HepG2 (cell line): ENCODE measurements at regions not wholly inside any gene's neighbourhood (a gene's known extent, or its start where the extent isn't known, plus 50 kb on each side); places are given as distances from the start of the nearest gene placed in this dataset.

Experiments
- CBFB ChIP-seq: sonication (generic); formaldehyde crosslinking; IDR thresholded peaks from 2 replicates; pipeline ENCODE4 v1.4.0; 2020; ENCODE audit warnings: missing genetic modification reagents
- DNMT1 ChIP-seq: sonication (generic); formaldehyde crosslinking; IDR thresholded peaks from 2 replicates; pipeline ENCODE4 v1.5.1; 2020; ENCODE audit warnings: mild to moderate bottlenecking, missing genetic modification reagents
- HDAC1 ChIP-seq: sonication (generic); formaldehyde crosslinking; IDR thresholded peaks from 2 replicates; pipeline ENCODE4 v1.5.1; 2020; ENCODE audit warnings: mild to moderate bottlenecking, missing genetic modification reagents
- HOXA9 ChIP-seq: sonication (generic); formaldehyde crosslinking; IDR thresholded peaks from 2 replicates; pipeline ENCODE4 v1.8.1; 2022; ENCODE audit warnings: missing genetic modification reagents, mild to moderate bottlenecking, moderate library complexity, borderline replicate concordance
- ISX ChIP-seq: sonication (generic); formaldehyde crosslinking; conservative IDR thresholded peaks from 2 replicates; pipeline ENCODE4 v1.5.0; 2020; ENCODE audit warnings: missing genetic modification reagents
- MIXL1 ChIP-seq: IDR thresholded peaks from 2 replicates; pipeline ENCODE4 v1.6.1; 2016
- NCOA1 ChIP-seq: sonication (generic); formaldehyde crosslinking; IDR thresholded peaks from 2 replicates; pipeline ENCODE4 v1.9.0; 2021; ENCODE audit warnings: missing genetic modification reagents
- NPAS2 ChIP-seq: sonication (generic); formaldehyde crosslinking; IDR thresholded peaks from 2 replicates; pipeline ENCODE4 v1.8.0; 2022; ENCODE audit warnings: mild to moderate bottlenecking, missing genetic modification reagents, borderline replicate concordance
- SIX4 ChIP-seq: sonication (generic); formaldehyde crosslinking; IDR thresholded peaks from 2 replicates; pipeline ENCODE4 v1.4.0; 2020; ENCODE audit warnings: missing genetic modification reagents
- SOX5 ChIP-seq: IDR thresholded peaks from 2 replicates; pipeline ENCODE4 v1.6.1; 2016; ENCODE audit warnings: borderline replicate concordance
- TBX2 ChIP-seq: sonication (generic); formaldehyde crosslinking; IDR thresholded peaks from 2 replicates; pipeline ENCODE4 v1.5.0; 2020; ENCODE audit warnings: missing genetic modification reagents, mild to moderate bottlenecking, borderline replicate concordance
- ZFP36L2 ChIP-seq: sonication (generic); formaldehyde crosslinking; IDR thresholded peaks from 2 replicates; pipeline ENCODE4 v1.4.0; 2020; ENCODE audit warnings: missing genetic modification reagents
- ZNF124 ChIP-seq: sonication (generic); formaldehyde crosslinking; IDR thresholded peaks from 2 replicates; pipeline ENCODE4 v1.4.0; 2020; ENCODE audit warnings: missing genetic modification reagents
- ZNF605 ChIP-seq: sonication (generic); formaldehyde crosslinking; IDR thresholded peaks from 2 replicates; pipeline ENCODE4 v1.8.0; 2022; ENCODE audit warnings: mild to moderate bottlenecking, missing genetic modification reagents
- ZNF644 ChIP-seq: IDR thresholded peaks from 2 replicates; pipeline ENCODE4 v1.6.1; 2016; ENCODE audit warnings: low read depth
- ZSCAN21 ChIP-seq: sonication (generic); formaldehyde crosslinking; IDR thresholded peaks from 2 replicates; pipeline ENCODE4 v1.8.0; 2022; ENCODE audit warnings: mild to moderate bottlenecking, missing genetic modification reagents, moderate library complexity, borderline replicate concordance
- TF ChIP-seq, protein P1 (sequence below): sonication (generic); formaldehyde crosslinking; IDR thresholded peaks from 2 replicates; pipeline ENCODE4 v1.8.0; 2022; ENCODE audit warnings: mild to moderate bottlenecking, missing genetic modification reagents, borderline replicate concordance
- TF ChIP-seq, protein P2 (sequence below): sonication (generic); formaldehyde crosslinking; IDR thresholded peaks from 2 replicates; pipeline ENCODE4 v1.4.0; 2020; ENCODE audit warnings: missing genetic modification reagents
- TF ChIP-seq, protein P3 (sequence below): sonication (generic); formaldehyde crosslinking; IDR thresholded peaks from 2 replicates; pipeline ENCODE4 v1.4.0; 2020; ENCODE audit warnings: missing genetic modification reagents, low read depth, mild to moderate bottlenecking, borderline replicate concordance
- TF ChIP-seq, protein P4 (sequence below): sonication (generic); formaldehyde crosslinking; IDR thresholded peaks from 2 replicates; pipeline ENCODE4 v1.9.0; 2021; ENCODE audit warnings: mild to moderate bottlenecking, missing genetic modification reagents
- TF ChIP-seq, protein P5 (sequence below): IDR thresholded peaks from 2 replicates; pipeline ENCODE4 v1.6.1; 2016

DNA sequence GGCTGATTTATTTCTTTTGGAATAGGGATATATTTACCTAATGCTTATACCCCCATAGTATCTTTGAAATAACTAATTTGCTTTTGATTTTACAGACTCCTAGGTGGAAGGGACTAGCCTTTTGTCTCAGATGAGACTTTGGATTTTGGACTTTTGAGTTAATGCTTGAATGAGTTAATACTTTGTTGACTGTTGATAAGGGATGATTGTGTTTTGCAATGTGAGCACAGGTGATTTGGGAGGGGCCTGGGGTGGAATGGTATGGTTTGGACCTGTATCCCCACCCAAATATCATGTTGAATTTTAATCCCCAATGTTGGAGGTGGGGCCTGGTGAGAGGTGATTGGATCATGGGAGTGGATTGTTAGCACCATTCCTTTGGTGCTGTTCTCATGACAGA lies 117.4 kb upstream of the ZC4H2 start (continued):
- TF ChIP-seq, protein P1, sequence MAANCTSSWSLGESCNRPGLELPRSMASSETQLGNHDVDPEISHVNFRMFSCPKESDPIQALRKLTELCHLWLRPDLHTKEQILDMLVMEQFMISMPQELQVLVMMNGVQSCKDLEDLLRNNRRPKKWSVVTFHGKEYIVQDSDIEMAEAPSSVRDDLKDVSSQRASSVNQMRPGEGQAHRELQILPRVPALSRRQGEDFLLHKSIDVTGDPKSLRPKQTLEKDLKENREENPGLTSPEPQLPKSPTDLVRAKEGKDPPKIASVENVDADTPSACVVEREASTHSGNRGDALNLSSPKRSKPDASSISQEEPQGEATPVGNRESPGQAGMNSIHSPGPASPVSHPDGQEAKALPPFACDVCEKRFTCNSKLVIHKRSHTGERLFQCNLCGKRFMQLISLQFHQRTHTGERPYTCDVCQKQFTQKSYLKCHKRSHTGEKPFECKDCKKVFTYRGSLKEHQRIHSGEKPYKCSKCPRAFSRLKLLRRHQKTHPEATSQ (CRISPR knock-in tag), result peak; percentile 93; the same call in 1 of the 2 replicates
- TF ChIP-seq MIXL1 (no peak), TBX2 (CRISPR knock-in tag) (no peak), DNMT1 (CRISPR knock-in tag) (no peak), ZNF605 (CRISPR knock-in tag) (no peak), ZFP36L2 (no peak), NPAS2 (no peak), SIX4 (CRISPR knock-in tag) (no peak), ISX (CRISPR knock-in tag) (no peak), ZSCAN21 (CRISPR knock-in tag) (no peak), NCOA1 (no peak), SOX5 (CRISPR knock-in tag) (peak; percentile 74; the same call in 1 of the 2 replicates), CBFB (no peak), ZNF644 (CRISPR knock-in tag) (0 out of 2 replicates have a peak, but pooled peaks have one; percentile 17), ZNF124 (CRISPR knock-in tag) (no peak), HDAC1 (CRISPR knock-in tag) (no peak), HOXA9 (no peak)
- TF ChIP-seq, protein P2, sequence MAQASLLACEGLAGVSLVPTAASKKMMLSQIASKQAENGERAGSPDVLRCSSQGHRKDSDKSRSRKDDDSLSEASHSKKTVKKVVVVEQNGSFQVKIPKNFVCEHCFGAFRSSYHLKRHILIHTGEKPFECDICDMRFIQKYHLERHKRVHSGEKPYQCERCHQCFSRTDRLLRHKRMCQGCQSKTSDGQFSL (CRISPR knock-in tag), result no peak
- TF ChIP-seq, protein P3, sequence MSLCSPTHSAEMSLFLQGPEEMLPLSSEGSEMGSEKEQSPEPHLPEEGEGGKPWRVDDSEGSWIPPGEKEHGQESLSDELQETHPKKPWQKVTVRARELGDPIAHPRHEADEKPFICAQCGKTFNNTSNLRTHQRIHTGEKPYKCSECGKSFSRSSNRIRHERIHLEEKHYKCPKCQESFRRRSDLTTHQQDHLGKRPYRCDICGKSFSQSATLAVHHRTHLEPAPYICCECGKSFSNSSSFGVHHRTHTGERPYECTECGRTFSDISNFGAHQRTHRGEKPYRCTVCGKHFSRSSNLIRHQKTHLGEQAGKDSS, result no peak
- TF ChIP-seq, protein P4, sequence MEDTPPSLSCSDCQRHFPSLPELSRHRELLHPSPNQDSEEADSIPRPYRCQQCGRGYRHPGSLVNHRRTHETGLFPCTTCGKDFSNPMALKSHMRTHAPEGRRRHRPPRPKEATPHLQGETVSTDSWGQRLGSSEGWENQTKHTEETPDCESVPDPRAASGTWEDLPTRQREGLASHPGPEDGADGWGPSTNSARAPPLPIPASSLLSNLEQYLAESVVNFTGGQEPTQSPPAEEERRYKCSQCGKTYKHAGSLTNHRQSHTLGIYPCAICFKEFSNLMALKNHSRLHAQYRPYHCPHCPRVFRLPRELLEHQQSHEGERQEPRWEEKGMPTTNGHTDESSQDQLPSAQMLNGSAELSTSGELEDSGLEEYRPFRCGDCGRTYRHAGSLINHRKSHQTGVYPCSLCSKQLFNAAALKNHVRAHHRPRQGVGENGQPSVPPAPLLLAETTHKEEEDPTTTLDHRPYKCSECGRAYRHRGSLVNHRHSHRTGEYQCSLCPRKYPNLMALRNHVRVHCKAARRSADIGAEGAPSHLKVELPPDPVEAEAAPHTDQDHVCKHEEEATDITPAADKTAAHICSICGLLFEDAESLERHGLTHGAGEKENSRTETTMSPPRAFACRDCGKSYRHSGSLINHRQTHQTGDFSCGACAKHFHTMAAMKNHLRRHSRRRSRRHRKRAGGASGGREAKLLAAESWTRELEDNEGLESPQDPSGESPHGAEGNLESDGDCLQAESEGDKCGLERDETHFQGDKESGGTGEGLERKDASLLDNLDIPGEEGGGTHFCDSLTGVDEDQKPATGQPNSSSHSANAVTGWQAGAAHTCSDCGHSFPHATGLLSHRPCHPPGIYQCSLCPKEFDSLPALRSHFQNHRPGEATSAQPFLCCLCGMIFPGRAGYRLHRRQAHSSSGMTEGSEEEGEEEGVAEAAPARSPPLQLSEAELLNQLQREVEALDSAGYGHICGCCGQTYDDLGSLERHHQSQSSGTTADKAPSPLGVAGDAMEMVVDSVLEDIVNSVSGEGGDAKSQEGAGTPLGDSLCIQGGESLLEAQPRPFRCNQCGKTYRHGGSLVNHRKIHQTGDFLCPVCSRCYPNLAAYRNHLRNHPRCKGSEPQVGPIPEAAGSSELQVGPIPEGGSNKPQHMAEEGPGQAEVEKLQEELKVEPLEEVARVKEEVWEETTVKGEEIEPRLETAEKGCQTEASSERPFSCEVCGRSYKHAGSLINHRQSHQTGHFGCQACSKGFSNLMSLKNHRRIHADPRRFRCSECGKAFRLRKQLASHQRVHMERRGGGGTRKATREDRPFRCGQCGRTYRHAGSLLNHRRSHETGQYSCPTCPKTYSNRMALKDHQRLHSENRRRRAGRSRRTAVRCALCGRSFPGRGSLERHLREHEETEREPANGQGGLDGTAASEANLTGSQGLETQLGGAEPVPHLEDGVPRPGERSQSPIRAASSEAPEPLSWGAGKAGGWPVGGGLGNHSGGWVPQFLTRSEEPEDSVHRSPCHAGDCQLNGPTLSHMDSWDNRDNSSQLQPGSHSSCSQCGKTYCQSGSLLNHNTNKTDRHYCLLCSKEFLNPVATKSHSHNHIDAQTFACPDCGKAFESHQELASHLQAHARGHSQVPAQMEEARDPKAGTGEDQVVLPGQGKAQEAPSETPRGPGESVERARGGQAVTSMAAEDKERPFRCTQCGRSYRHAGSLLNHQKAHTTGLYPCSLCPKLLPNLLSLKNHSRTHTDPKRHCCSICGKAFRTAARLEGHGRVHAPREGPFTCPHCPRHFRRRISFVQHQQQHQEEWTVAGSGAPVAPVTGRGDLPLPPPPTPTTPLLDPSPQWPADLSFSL (CRISPR knock-in tag), result no peak
- TF ChIP-seq, protein P5, sequence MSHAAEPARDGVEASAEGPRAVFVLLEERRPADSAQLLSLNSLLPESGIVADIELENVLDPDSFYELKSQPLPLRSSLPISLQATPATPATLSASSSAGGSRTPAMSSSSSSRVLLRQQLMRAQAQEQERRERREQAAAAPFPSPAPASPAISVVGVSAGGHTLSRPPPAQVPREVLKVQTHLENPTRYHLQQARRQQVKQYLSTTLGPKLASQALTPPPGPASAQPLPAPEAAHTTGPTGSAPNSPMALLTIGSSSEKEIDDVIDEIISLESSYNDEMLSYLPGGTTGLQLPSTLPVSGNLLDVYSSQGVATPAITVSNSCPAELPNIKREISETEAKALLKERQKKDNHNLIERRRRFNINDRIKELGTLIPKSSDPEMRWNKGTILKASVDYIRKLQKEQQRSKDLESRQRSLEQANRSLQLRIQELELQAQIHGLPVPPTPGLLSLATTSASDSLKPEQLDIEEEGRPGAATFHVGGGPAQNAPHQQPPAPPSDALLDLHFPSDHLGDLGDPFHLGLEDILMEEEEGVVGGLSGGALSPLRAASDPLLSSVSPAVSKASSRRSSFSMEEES, result no peak
